IMR-90 (cell line): ENCODE measurements at regions not wholly inside any gene's neighbourhood (a gene's known extent, or its start where the extent isn't known, plus 50 kb on each side); places are given as distances from the start of the nearest gene placed in this dataset.

Source experiments
- ATAC-seq: fragments of 200-7000 bp; cut with Tn5 transposase; 2 replicates; pipeline ENCODE4 v1.9.1; 2020; ENCODE audit warnings: low read depth, mild to moderate bottlenecking, moderate library complexity
- BruUV-seq: library from RNA; stranded (reverse); fragments of 400-500 nt; replicated peaks from 2 replicates; lab custom pipeline; 2021; lab: Mats Ljungman, UMichigan
- CTCF ChIA-PET: fragments of 300-600 bp; formaldehyde crosslinking; extraction: SDS; loops from one replicate; lab custom pipeline; 2021; ENCODE audit warnings: antibody characterized with exemption; lab: Yijun Ruan, JAX
- POLR2A ChIA-PET: fragments of 300-600 bp; sonication (Branson Sonifier 250); formaldehyde crosslinking; loops from one replicate; lab custom pipeline; 2022; ENCODE audit warnings: antibody characterized with exemption; ENCODE audit not compliant: unreplicated experiment; lab: Charles Lee
- DNase-seq: peaks from one replicate; pipeline ENCODE4 v3.0.0; 2013
- H2AFZ ChIP-seq: replicated peaks from 2 replicates; pipeline ENCODE3; 2013; ENCODE audit warnings: low read length, mild to moderate bottlenecking; ENCODE audit not compliant: poor library complexity
- H2AK5ac ChIP-seq: 2 replicates; pipeline ENCODE4 v1.6.1; 2013; ENCODE audit warnings: low read depth, low read length, inconsistent platforms
- H2AK9ac ChIP-seq: replicated peaks from 2 replicates; pipeline ENCODE3; 2013; ENCODE audit warnings: mild to moderate bottlenecking, low read depth, low read length, moderate library complexity; ENCODE audit not compliant: poor library complexity
- H2BK120ac ChIP-seq: 2 replicates; pipeline ENCODE4 v1.6.1; 2013; ENCODE audit warnings: low read depth, low read length, inconsistent platforms
- H2BK15ac ChIP-seq: 3 replicates; pipeline ENCODE4 v1.6.1; 2013; ENCODE audit warnings: low read depth, low read length, inconsistent platforms
- H2BK20ac ChIP-seq: 2 replicates; pipeline ENCODE4 v1.6.1; 2013; ENCODE audit warnings: low read depth, mild to moderate bottlenecking, inconsistent platforms, low read length, moderate library complexity
- H2BK5ac ChIP-seq: 2 replicates; pipeline ENCODE4 v1.6.1; 2013; ENCODE audit warnings: mild to moderate bottlenecking, low read depth, low read length, inconsistent platforms; ENCODE audit not compliant: poor library complexity, severe bottlenecking
- H3K14ac ChIP-seq: replicated peaks from 2 replicates; pipeline ENCODE4 v1.6.1; 2013; ENCODE audit warnings: low read depth, low read length, inconsistent platforms
- H3K18ac ChIP-seq: 2 replicates; pipeline ENCODE4 v1.6.1; 2013; ENCODE audit warnings: low read depth, low read length, control low read depth
- H3K23ac ChIP-seq: 2 replicates; pipeline ENCODE4 v1.6.1; 2013; ENCODE audit warnings: low read depth, low read length, inconsistent platforms
- H3K27ac ChIP-seq: 2 replicates; pipeline ENCODE4 v1.5.1; 2013; ENCODE audit warnings: mild to moderate bottlenecking, control low read depth, low read length; ENCODE audit not compliant: insufficient read depth
- H3K27me3 ChIP-seq: 2 replicates; pipeline ENCODE4 v1.6.1; 2013; ENCODE audit warnings: low read length; ENCODE audit not compliant: control insufficient read depth, insufficient read depth
- H3K36me3 ChIP-seq: 2 replicates; pipeline ENCODE4 v1.6.1; 2013; ENCODE audit warnings: low read length, mixed read lengths; ENCODE audit not compliant: control insufficient read depth, insufficient read depth
- H3K4ac ChIP-seq: 2 replicates; pipeline ENCODE4 v1.6.1; 2013; ENCODE audit warnings: low read depth, low read length, inconsistent platforms
- H3K4me1 ChIP-seq: 2 replicates; pipeline ENCODE4 v1.6.1; 2013; ENCODE audit warnings: low read length, mixed read lengths; ENCODE audit not compliant: control insufficient read depth, insufficient read depth
- H3K4me2 ChIP-seq: 2 replicates; pipeline ENCODE4 v1.6.1; 2013; ENCODE audit warnings: low read depth, mild to moderate bottlenecking, control low read depth, low read length, moderate library complexity
- H3K4me3 ChIP-seq: 2 replicates; pipeline ENCODE4 v1.5.1; 2013; ENCODE audit warnings: low read depth, mild to moderate bottlenecking, control low read depth, low read length, moderate library complexity; ENCODE audit not compliant: insufficient read depth
- H3K56ac ChIP-seq: 2 replicates; pipeline ENCODE4 v1.6.1; 2013; ENCODE audit warnings: low read length, inconsistent platforms; ENCODE audit not compliant: insufficient read depth; ENCODE audit errors: extremely low read depth
- H3K79me1 ChIP-seq, 2 experiments: 2 replicates each; pipeline ENCODE4 v1.6.1; 2013; ENCODE audit warnings: low read length in 2 of 2, inconsistent platforms in 1 of 2, low read depth in 1 of 2
- H3K9ac ChIP-seq: 2 replicates; pipeline ENCODE4 v1.6.1; 2013; ENCODE audit warnings: low read depth, low read length, control low read depth
- H3K9me1 ChIP-seq: 2 replicates; pipeline ENCODE4 v1.6.1; 2013; ENCODE audit warnings: low read length, inconsistent platforms; ENCODE audit not compliant: insufficient read depth
- H3K9me3 ChIP-seq: 2 replicates; pipeline ENCODE4 v1.6.1; 2013; ENCODE audit warnings: low read length; ENCODE audit not compliant: control insufficient read depth, insufficient read depth
- H4K20me1 ChIP-seq: 2 replicates; pipeline ENCODE4 v1.6.1; 2013; ENCODE audit warnings: low read length, inconsistent platforms; ENCODE audit not compliant: insufficient read depth
- H4K5ac ChIP-seq: 2 replicates; pipeline ENCODE4 v1.6.1; 2013; ENCODE audit warnings: mild to moderate bottlenecking, low read depth, low read length, control low read depth
- H4K8ac ChIP-seq, 2 experiments: 2 replicates each; pipeline ENCODE4 v1.6.1; 2013; ENCODE audit warnings: low read depth in 2 of 2, low read length in 2 of 2, control low read depth in 1 of 2, inconsistent platforms in 1 of 2
- H4K91ac ChIP-seq: 2 replicates; pipeline ENCODE4 v1.6.1; 2013; ENCODE audit warnings: low read depth, low read length, inconsistent platforms; ENCODE audit not compliant: insufficient read depth
- FOS ChIP-seq: fragments of 150-350 bp; IDR thresholded peaks from 2 replicates; pipeline ENCODE4 v1.6.1; 2016; ENCODE audit warnings: low read depth, low read length
- MAFK ChIP-seq: IDR thresholded peaks from 2 replicates; pipeline ENCODE4 v1.6.1; 2012; ENCODE audit warnings: low read depth, low read length, improper control_type of control experiment
- POLR2A ChIP-seq: IDR thresholded peaks from 2 replicates; pipeline ENCODE4 v1.6.1; 2012; ENCODE audit warnings: mild to moderate bottlenecking, low read depth, low read length
- WGBS, 2 experiments: methylation state at CpG; one replicate each; pipeline versions ENCODE4 v1.1.5 to v1.1.7; 2013; ENCODE audit warnings: missing lambda C conversion rate in 2 of 2; ENCODE audit not compliant: insufficient read length in 1 of 2; ENCODE audit errors: extremely low coverage in 2 of 2; 5-methylcytosine and 5-hydroxymethylcytosine counted together
- dilution Hi-C: fragments of 300-500 bp; cut with HindIII; formaldehyde crosslinking; loops from one replicate; pipeline ENCODE4 v1.14.3; 2018; ENCODE audit warnings: low sequenced_read_pairs; ENCODE audit not compliant: unreplicated experiment
- in situ Hi-C: fragments of 300-500 bp; cut with MboI; formaldehyde crosslinking; loops from 3 replicates; pipeline ENCODE4 v1.14.3; 2019; ENCODE audit warnings: low sequenced_read_pairs, inconsistent platforms, mixed read lengths
- intact Hi-C: fragments of 100-400 bp; cut with micrococcal nuclease; formaldehyde crosslinking; loops from 2 replicates; pipeline ENCODE4 v1.10.0; 2022
- TF ChIP-seq, protein P1 (sequence below): fragments of 150-350 bp; IDR thresholded peaks from 2 replicates; pipeline ENCODE4 v1.6.1; 2017; ENCODE audit warnings: mild to moderate bottlenecking, antibody characterized with exemption, low read length, low read depth

GRCh38 chr18:41197967-41198366 lies 757.1 kb upstream of the PIK3C3 start:
- H3K79me1 ChIP-seq: no peaks in the 10 kb centered on the region
- dilution Hi-C loops (no loop called here), in situ Hi-C loops (no loop called here), intact Hi-C loops (no loop called here)
- POLR2A ChIA-PET: no interaction called here
- H2BK20ac ChIP-seq: no peak overlapping the region
- ATAC-seq (no peak), DNase-seq (no peak)
- H3K9me3 ChIP-seq: 0 out of 2 replicates have a peak, but pooled peaks cover 2% of the 10 kb centered on the region
- no peak overlapping the region for H4K8ac ChIP-seq
- H4K20me1 ChIP-seq: no peaks in the 10 kb centered on the region
- no peak overlapping the region for H3K4me3 ChIP-seq
- H3K36me3 ChIP-seq: no peaks in the 10 kb centered on the region
- no peak overlapping the region for H3K9ac ChIP-seq
- no peak overlapping the region for H3K18ac ChIP-seq
- H3K27me3 ChIP-seq: no peaks in the 10 kb centered on the region
- H2BK5ac ChIP-seq: no peak overlapping the region
- no peak overlapping the region for H3K4ac ChIP-seq
- H3K23ac ChIP-seq: no peak overlapping the region
- BruUV-seq: no TSS peak
- no peak overlapping the region for H3K14ac ChIP-seq
- H3K9me1 ChIP-seq: no peaks in the 10 kb centered on the region
- TF ChIP-seq MAFK: no peak
- TF ChIP-seq POLR2A: no peak
- TF ChIP-seq, protein P1, sequence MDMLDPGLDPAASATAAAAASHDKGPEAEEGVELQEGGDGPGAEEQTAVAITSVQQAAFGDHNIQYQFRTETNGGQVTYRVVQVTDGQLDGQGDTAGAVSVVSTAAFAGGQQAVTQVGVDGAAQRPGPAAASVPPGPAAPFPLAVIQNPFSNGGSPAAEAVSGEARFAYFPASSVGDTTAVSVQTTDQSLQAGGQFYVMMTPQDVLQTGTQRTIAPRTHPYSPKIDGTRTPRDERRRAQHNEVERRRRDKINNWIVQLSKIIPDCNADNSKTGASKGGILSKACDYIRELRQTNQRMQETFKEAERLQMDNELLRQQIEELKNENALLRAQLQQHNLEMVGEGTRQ: no peak
- no peak for TF ChIP-seq FOS
- no peak overlapping the region for H4K5ac ChIP-seq
- H4K91ac ChIP-seq: no peak overlapping the region
- H2AFZ ChIP-seq: no peak overlapping the region
- H3K4me2 ChIP-seq: no peak overlapping the region
- no peak overlapping the region for H3K27ac ChIP-seq
- no peak overlapping the region for H2BK120ac ChIP-seq
- H3K56ac ChIP-seq: no peak overlapping the region
- WGBS, 2 experiments: 83% methylated on average over 1 of the region's 2 CpGs; no CpG with 5 or more reads in 1 of the 2 experiments
- H3K4me1 ChIP-seq: no peaks in the 10 kb centered on the region
- no peak overlapping the region for H2AK9ac ChIP-seq
- CTCF ChIA-PET: no interaction called here
- H2AK5ac ChIP-seq: no peak overlapping the region
- H2BK15ac ChIP-seq: no peak overlapping the region
